ENCODE measurements at regions not wholly inside any gene's neighbourhood (a gene's known extent, or its start where the extent isn't known, plus 50 kb on each side); places are given as distances from the start of the nearest gene placed in this dataset.
"Not testable (repeated sequence)": the region's sequence is repeated elsewhere in the genome, so short reads cannot be mapped to it uniquely, and the experiment has no call there.

DNA sequence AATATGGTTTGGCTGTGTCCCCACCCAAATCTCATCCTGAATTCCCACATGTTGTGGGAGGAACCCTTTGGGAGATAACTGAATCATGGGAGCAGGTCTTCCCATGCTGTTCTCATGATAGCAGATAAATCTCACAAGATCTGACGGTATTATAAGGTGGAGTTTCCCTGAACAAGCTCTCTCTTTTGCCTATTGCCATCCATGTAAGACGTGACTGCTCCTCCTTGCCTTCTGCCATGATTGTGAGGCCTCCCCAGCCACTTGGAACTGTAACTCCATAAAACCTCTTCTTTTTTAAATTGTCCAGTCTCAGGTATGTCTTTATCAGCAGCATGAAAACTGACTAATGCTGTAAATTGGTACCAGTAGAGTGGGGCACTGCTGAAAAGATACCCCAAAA is 103.3 kb upstream of the LYPLAL1 start:
- DNase-seq (ENCODE audit: low read depth in 4 of 4, low spot score in 3 of 4), result not testable (repeated sequence)

DNA sequence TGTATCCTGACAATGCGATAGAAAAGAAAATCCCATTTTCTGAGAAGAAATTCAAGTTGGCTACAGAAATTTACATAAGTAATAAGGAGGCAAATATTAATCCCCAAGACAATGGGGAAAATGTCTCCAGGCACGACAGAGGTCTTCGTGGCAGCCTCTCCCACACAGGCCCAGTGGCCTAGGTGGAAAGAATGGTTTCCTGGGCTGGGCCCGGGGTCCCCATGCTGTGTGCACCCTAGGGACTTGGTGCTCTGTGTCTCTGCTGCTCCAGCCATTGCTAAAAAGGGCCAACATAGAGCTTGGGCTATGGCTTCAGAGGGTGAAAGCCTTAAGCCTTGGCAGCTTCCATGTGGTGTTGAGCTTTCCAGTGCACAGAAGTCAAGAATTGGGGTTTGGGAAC is 102.5 kb upstream of the LYPLAL1 start:
- no peak for DNase-seq (ENCODE audit: low read depth in 4 of 4, low spot score in 3 of 4)

DNA sequence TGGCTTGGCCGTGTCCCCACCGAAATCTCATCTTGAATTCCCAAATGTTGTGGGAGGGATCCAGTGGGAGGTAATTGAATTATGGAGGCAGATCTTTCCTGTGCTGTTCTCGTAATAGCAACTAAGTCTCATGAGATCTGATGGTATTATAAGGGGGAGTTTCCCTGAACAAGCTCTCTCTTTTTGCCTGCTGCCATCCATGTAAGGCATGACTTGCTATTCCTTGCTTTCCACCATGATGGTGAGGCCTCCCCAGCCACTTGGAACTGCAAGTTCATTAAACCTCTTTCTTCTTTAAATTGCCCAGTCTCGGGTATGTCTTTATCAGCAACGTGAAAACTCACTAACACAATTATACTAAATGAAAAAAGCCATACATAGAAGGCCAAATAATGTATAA is 101.3 kb upstream of the LYPLAL1 start:
- no peak for DNase-seq (ENCODE audit: low read depth in 4 of 4, low spot score in 3 of 4)

- DNase-seq (ENCODE audit: low read depth in 4 of 4, low spot score in 3 of 4), result no peak
Observed at GRCh38 chr1:219074084-219074728, 99.5 kb upstream of the LYPLAL1 start.

DNA sequence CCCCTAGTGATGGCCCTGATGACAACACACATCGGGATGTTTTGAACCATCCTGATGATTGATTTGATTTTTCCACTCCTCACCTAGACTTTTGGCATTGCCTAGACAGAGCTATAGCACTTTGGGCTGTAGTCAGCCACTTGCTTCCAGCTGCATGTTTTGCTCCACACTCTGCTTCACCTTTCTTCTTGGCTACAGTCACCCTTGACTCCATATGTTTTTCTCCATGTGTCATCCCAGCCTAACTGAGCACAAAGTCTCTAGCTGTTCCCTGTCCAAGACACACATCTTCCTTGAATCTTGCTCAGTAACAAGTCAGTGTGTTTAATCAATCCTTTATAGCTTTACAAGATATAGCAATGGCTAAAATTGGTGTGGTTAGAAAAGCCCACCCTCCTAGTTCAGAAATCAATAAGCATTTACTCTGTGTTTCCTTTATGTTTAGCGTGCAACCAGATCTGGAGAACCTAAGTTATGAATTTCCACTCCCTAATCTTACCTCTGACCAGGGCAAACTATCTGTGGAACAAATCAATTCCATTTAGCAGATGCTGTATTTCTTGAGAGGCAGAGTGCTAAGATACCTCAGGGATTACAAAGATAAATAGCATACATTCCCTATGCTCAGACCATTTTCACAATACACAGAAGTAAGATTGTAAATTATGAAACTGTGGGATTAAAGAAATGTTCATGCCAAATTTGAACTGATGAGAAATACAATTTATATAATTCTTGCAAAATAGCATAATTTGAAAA is 98.4 kb upstream of the LYPLAL1 start:
- no peak for DNase-seq (ENCODE audit: low read depth in 4 of 4, low spot score in 3 of 4)

GRCh38 chr1:219076326-219076937 is 97.2 kb upstream of the LYPLAL1 start:
- DNase-seq (ENCODE audit: low read depth in 4 of 4, low spot score in 3 of 4), result no peak

GRCh38 chr1:219077767-219078166 is 95.9 kb upstream of the LYPLAL1 start:
- not testable (repeated sequence) for DNase-seq (ENCODE audit: low read depth in 4 of 4, low spot score in 3 of 4)

GRCh38 chr1:219081943-219082925 is 91.4 kb upstream of the LYPLAL1 start:
- DNase-seq (ENCODE audit: low read depth in 4 of 4, low spot score in 3 of 4), result no peak

DNA sequence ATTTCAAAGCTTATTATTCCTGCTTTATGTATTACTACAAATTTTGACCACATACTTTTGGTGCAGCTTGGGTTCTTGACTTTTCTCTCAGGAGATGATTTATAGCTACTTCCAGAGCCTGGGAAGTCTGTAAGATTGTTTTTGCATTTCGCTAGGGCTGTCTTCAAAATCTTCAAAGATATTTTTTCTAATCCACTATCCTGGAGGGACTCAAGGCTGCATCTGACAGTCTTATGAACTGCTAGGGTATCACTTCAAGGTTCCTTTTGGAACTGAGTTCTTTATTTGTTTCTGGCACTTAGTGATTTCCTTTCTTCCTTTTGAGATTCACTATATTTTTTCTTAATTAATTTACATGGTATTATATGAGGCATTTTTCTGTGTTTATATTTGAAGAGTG is 90.0 kb upstream of the LYPLAL1 start:
- DNase-seq (ENCODE audit: low read depth in 4 of 4, low spot score in 3 of 4), result no peak

DNA sequence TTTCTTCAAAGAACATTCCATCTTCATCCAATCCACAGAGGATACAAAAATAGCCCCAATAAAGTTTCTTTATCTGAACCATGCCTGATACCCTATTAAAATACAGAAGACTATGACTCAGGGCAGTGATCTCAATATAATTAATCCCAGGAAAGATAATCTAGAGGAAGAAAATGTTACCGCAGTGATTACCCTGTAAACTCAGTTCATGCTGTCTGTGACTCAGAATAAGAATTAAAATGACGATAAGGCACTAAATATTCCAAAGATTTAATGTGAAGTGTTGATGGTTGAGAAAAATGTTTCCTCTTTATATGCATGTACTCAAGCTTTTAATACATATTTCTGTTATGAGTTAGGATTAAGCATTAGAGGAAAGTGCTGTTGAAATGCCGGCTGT is 88.6 kb upstream of the LYPLAL1 start:
- no peak for DNase-seq (ENCODE audit: low read depth in 4 of 4, low spot score in 3 of 4)

DNA sequence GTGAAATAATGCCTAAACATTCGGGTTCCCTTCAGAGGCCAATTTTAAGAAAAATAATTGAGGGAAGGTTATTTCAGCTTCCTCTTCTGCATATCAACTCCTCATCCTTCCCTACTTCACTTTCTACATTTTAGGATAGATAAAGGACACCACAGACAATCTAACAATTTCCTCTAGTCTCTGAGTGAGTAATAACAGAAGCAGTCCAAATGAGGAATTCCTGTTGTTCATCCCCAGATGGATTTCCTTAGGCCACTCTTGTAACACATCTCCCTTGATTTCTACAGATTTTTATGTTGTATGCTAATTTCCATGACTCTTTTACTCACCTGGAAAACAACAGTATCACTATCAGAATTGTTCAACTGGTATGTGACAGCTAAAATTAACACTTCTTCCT is 87.7 kb upstream of the LYPLAL1 start:
- no peak for DNase-seq (ENCODE audit: low read depth in 4 of 4, low spot score in 3 of 4)

- DNase-seq (ENCODE audit: low read depth in 4 of 4, low spot score in 3 of 4), result no peak
Observed at GRCh38 chr1:219086956-219087469, 86.7 kb upstream of the LYPLAL1 start.

DNA sequence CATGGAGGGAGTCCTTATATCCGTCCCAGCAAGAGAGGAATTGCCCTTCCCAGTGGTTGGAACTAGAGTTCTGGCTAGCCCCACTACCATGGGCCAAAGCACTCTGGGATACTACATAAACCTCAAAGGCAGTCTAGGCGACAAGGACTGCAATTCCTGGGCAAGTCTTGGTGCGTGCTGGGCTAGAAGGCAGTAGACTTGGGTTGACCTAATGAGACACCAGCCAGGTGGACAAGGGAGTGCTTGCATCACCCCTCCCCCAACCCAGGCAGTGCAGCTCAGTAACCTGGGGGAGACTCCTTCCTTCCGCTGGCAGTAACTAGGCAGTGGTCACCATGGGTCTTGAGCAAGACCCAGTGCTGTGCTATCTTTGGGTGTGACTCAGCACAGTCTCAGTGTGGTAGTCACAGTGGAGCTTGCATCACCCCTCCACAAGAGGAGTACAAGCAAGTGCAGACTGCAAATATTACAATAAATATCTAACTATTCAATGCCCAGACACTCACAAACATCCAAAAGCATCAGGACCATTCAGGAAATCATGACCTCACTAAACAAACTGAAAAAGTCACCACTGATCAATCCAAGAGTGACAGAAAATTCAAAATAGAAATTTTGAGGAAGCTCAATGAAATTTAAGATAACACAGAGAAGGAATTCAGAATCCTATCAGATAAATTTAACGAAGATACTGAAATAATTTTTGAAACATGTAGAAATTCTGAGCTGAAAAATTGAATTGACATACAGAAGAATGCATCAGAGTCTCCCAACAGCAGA is 84.7 kb upstream of the LYPLAL1 start:
- DNase-seq (ENCODE audit: low read depth in 4 of 4, low spot score in 3 of 4), result no peak

DNA sequence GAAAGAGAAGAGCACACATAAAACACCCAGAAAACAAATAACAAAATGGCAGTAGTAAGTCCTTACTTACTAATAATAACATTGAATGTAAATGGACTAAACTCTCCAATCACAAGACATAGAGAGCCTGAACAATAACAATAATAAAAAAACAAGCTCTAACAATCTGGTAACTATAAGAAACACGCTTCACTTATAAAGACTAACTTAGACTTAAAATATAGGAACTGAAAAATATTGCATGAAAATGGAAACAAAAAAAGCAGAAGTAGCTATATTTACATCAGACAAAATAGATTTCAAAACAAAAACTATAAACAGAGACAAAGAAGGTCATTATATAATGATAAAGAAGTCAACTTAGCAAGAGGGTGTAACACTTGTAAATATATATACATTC is 83.1 kb upstream of the LYPLAL1 start:
- DNase-seq (ENCODE audit: low read depth in 4 of 4, low spot score in 3 of 4), result no peak

GRCh38 chr1:219092206-219092605 is 81.5 kb upstream of the LYPLAL1 start:
- no peak for DNase-seq (ENCODE audit: low read depth in 4 of 4, low spot score in 3 of 4)

GRCh38 chr1:219099307-219099706 is 74.4 kb upstream of the LYPLAL1 start:
- no peak for DNase-seq (ENCODE audit: low read depth in 4 of 4, low spot score in 3 of 4)

DNA sequence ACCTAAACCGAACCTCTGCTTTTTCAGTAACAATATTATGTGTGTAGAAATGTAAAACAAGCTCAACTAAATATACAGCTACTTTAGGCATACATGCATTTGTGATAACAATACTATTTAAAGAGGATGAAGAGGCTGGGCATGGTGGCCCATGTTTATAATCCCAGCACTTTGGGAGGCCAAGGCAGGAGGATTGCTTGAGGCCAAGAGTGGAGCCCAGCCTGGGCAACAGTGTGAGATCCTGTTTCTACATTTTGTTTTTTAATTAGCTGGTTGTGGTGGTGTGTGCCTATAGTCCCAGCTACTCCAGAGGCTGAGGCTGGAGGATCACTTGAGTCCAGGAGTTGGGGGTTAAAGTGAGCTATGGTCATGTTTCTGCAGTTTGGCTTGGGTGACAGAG is 73.6 kb upstream of the LYPLAL1 start:
- no peak for DNase-seq (ENCODE audit: low read depth in 4 of 4, low spot score in 3 of 4)

DNA sequence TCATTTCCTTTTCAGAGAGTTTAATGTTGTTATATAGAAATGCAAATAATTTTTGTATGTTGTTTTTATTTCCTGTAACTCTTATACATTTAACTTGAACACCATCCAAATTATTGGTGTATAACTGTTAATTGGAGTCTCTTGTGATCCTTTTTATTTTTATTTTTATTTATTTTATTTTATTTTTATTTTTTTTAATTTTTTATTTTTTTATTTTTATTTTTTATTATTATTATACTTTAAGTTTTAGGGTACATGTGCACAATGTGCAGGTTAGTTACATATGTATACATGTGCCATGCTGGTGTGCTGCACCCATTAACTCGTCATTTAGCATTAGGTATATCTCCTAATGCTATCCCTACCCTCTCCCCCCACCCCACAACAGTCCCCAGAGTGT is 71.2 kb upstream of the LYPLAL1 start:
- DNase-seq (ENCODE audit: low read depth in 4 of 4, low spot score in 3 of 4), result not testable (repeated sequence)

GRCh38 chr1:219105893-219106292 is 67.8 kb upstream of the LYPLAL1 start:
- no peak for DNase-seq (ENCODE audit: low read depth in 4 of 4, low spot score in 3 of 4)
